Glomerular endothelial cell (primary cell): ENCODE measurements at regions not wholly inside any gene's neighbourhood (a gene's known extent, or its start where the extent isn't known, plus 50 kb on each side); places are given as distances from the start of the nearest gene placed in this dataset.
"Not testable (repeated sequence)": the region's sequence is repeated elsewhere in the genome, so short reads cannot be mapped to it uniquely, and the experiment has no call there.

Experiments used
- DNase-seq: peaks from one replicate; pipeline ENCODE4 v3.0.0-alpha.2; 2011; ENCODE audit warnings: low read depth, low spot score; ENCODE audit errors: extremely low read depth

DNA sequence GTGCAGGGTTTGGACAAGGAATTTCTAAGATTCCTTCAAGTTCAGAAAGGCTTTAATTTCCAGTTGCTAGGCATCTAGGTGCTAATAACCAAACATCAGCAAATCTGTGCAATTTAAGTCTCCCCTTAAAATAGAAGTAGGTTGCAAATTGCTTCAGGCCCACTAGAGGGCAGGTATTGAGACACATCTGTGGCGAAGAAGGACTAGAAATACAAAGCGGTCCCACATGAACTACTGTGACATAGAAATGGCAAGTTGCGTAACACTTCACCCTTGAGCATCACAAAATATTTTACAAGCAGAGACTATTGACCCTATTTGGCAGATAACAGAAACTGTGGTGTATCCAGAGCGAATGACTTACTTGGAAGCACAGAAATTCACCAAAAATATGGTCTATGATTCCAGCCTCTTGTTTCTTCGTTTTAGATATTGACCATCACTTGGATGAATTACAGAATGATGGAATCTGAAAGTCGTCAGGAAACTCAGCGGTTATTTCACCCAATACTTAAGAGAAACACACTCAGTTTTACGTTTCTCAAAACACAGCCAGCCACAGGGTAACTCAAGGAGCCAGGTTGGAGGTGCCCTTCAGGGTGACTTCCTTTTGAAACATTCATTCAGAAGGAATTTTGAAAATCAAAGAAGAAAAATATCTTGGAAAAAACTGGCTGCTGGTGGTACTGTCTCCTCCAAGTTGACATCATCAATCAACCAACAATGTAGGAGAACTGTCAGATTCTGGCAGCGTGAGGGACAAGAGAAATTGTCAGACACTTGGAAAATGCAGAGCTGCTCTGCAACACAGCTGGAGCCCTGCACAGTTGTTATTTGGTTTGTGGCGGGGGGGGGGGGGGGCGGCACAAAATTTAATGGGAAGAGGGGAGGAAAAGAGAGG lies 256.3 kb upstream of the MINDY3 start:
- no peak for DNase-seq

DNA sequence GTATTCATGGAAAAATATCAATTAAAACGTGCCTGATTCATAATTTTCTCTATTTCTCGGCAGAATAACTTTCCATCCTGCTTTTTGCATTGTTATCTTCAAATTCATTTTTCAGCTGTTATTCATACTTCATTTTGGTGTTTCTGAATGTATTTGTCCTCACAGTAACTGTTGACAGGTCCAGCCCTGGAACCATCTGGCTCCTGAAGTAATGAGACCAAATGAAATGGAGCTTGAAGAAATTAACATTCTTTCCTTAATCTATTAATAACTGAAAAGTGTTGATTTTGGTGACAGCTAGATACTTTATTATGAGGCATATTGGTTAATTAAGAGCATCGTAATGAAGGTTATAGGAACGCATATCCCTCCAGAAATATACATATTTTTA lies 257.0 kb upstream of the MINDY3 start:
- no peak for DNase-seq

DNA sequence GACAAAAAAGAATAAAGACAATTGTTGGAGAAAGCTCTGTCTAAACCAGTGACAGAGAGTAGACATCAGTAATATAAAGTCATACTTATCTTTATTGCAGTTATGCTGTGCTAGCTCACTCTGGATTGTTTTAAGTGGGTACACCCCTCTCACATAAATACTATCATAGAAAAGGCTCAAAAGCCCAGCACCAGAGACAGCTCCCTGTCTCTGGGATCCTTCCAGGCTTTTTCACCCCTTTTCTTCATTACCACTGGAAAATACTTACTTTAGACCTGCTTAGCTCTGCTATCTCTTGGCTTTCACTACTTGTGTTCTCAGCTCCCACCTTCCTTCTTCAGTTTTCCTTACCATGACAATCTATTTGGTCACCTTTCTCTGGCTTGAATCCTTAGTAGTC lies 259.1 kb upstream of the MINDY3 start:
- no peak for DNase-seq

DNA sequence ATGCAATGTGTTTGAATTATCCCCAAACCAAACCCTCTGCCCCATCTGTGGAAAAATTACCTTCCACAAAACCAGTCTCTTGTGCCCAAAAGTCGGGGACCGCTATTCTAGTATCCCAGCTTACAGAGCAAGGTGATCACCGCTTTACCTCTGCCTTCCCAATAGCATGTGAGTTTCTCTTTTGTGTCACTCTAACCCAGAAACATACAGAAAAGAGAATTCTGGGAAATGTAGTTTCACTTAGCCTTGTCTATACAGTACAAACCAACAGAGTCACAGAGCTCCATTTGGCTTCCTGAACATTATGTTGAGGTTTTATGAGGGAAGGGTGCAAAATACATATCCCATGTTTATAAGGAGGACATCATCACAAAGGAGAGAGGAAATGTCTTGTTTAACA lies 260.3 kb upstream of the MINDY3 start:
- DNase-seq = no peak

DNA sequence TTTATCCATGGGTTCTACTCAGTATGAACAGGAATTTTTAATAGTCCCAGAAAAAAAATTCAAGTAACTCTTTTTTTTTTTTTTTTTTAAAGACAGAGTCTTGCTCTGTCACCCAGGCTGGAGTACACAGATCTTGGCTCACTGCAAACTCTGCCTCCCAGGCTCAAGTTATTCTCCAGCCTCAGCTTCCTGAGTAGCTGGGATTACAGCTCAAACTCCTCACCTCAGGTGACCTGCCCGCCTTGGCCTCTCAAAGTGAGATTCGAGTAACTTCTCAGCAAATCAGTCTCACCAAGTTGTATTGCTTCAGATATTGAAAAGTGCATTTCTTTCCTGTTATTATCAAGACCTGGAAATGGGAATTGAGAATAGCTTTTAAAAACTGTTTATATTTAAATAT lies 281.2 kb upstream of the MINDY3 start:
- DNase-seq = no peak

DNA sequence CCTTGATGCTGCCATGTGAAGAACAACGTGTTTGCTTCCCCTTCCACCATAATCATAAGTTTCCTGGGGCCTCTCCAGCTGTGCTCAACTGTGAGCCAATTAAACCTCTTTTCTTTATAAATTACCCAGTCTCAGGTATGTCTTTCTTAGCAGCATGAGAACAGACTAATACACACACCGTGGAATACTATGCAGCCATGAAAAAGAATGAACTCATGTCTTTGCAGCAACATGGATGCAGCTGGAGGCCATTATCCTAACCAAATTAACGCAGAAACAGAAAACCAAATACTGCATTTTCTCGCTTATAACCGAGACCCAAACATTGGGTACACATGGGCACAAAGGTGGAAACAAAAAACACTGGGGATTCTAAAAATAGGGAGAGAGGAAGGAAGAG lies 286.7 kb upstream of the MINDY3 start:
- no peak for DNase-seq

DNA sequence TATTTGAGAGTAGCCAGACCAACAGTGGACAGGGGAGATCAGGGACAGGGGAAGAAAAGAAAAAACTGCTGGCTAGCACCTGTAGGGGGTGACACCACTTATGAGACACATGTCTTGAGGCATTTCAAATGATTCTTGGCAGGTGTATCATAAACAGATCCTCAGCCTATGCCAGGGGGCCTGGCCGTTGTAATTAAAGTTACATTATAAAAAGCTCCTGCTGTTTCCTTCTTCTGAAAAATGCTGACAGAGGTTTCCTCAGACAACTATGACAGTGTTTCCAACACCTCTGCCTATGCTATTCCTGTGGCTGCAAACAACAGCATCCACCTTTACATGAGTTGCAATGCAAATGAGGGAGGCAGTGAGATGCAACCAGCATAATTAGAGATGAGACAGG lies 281.0 kb upstream of the PTER start:
- no peak for DNase-seq

DNA sequence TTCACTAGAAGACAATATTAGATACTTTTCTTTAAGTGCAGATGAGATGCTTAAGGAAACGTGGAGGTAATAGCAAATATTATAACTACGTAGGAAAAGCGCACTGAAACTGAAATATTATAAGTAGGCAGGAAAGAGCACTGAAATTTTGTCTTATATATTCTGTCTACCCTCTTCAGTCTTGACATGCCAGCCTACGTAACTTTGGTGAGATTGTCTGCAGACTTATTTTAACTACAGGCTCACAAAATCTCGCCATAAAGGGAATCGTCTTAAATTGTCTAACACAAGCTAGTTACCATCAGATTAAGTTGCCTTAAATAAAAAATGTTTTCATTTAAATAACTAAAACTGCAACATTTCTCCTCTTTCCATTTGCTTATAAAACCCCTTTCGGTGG lies 280.1 kb upstream of the PTER start:
- DNase-seq = no peak

DNA sequence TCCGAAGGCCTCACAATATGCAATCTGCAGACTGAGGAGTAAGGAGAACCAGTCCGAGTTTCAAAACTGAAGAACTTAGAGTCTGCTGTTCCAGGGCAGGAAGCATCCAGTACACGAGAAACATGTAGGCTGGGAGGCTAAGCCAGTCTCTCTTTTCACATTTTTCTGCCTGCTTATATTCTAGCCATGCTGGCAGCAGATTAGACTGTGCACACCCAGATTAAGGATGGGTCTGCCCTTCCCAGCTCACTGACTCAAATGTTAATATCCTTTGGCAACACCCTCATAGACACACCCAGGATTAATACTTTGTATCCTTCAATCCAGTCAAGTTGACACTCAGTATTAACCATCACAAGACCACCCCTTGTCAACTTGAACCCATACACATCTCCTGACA lies 271.7 kb upstream of the PTER start:
- not testable (repeated sequence) for DNase-seq

DNA sequence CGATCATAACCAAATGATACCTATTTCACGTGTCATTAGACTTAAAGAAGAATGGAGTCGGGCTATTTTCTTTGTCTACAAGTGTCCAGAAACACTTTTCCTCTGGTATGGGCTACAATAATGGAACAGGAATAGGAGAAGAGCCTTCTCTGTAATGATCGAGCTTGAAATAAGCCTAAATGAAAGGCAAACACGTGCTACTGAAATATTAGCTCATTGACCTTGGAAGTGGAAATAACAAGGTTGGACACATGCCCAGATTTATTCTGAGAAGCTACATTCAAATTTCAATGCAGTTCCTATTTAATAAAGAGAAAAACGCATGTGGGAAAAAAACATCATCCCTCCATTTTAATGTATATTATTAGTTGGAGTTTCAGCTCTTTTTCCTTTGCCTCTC lies 254.7 kb upstream of the PTER start:
- DNase-seq = no peak

DNA sequence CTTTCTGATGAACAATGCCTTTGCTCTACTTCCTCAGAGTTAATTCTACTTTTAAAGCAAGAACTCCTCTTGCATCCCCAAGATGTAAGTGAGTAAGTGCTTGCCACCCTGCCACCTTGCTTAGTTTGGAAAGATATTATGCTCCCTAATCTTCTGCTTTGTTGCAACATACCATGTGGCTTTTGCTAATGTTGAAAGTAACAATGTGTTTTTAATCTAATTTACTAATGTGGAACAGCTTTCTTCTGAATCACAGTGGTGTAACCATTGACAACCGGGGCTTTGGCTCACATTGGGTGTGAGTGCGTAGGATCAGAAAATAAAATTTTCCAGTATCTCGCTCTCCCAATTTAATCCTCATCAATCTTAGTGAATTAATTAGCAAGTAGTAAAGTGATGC lies 254.1 kb upstream of the PTER start:
- DNase-seq = no peak

DNA sequence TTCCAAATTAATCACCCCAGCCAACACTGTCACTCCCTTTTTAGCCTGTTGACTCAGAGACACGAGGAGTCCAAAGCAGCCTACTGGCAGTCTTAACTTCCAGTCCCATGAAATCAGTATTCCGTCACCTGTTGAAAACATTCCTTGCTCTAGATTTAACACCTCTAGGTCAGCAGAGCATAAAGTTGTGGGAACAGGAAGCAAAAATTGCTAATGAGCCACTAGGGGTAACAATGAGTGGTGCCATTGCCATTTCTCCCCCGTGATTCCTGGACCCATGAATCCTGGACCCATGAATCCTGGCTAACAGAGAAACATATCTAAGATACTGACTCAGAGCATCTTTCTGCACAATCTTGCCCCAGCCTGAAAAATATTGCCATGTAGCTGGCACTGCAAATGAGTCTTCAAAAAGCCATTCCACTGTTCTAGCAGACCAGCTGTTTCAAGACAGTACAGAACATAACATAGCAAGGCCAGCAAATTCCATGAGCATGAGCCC lies 252.7 kb upstream of the PTER start:
- DNase-seq = no peak

DNA sequence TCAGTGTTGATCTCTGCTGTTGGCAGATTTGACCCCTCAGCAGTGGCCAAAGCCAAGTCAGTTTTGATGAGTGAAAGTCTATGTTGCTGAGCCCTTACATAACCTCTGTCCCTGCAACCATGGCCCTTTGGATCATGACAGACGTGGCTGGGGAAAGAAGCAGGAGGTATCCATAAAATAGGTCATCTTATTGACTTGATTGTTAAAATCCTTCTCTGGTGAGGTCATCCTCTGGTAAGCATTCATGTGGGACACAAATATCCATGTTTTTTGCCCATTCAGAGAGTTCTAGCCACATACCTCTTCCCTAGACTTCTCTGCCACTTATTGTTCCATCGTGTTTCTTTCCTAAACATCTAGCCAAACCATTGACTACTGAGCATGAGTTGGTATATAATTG lies 251.9 kb upstream of the PTER start:
- DNase-seq = no peak

DNA sequence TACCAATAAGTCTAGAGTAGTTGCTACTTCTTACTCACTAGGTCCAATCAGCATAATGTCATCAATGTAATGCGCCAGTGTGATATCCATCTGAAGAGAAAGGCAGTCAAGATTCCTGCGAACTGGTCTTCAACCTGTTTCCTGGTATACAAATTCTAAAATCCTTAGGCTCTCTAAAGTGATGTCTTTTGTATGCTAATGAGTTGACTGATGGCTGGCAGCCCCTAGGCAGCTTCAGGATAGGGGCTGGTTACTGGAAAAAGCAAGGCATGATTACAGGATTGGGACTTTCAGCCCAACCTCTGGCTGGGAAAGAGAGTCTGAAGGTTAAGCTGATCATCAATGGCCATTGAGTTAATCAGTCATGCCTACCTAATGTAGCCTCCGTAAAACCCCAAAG lies 250.2 kb upstream of the PTER start:
- no peak for DNase-seq

DNA sequence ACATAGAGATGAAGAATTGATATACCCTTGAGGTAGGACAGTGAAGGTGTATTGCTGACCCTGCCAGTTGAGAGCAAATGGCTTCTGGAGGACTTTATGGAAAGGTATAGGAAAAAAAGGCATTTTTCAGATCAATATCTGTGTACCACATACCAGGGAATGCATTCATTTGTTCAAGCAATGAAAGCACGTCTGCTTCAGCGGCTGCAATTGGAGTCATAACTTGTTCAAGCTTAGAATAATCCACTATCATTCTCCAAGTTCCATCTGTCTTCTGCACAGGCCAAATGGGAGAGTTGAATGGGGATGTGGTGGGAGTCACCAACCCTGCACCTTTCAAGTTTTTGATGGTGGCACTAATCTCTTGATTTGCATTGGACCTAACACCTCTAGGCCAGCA lies 249.6 kb upstream of the PTER start:
- no peak for DNase-seq

DNA sequence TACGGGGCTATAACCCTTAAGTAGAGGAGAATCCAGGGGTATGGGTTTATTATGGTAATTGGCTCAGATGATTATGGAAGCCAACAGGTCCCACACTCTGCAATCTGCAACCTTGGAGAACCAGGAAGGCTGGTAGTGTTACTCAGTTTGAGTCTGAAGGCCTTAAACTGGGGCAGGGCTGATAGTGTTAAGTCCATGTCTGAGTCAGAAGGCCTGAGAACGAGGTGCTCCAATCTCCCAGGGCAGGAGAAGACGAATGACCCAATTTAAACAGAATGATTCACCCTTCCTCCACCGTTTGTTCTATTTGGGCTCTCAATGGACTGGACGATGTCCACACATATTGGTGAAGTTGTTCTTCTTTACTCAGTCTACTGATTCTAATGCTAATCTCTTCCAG lies 244.5 kb upstream of the PTER start:
- DNase-seq = no peak

DNA sequence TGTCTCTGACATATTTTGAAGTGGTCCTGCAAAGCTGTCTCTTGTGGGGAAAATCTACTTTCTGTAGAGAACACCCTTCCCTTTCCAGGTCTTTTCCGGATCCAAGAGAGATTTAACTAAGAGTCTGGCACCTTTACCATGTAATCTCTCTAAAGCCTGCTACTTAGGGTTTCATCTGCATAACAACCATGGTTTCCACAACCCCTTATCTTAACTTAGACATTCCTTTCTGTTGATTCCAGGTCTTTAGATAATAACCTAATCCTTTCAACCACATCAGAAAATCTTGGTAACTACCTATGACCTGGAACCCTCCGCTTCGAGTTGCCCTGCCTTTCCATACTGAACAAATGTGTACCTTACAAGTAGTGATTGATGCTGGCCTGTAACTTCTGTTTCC lies 243.6 kb upstream of the PTER start:
- DNase-seq = no peak

DNA sequence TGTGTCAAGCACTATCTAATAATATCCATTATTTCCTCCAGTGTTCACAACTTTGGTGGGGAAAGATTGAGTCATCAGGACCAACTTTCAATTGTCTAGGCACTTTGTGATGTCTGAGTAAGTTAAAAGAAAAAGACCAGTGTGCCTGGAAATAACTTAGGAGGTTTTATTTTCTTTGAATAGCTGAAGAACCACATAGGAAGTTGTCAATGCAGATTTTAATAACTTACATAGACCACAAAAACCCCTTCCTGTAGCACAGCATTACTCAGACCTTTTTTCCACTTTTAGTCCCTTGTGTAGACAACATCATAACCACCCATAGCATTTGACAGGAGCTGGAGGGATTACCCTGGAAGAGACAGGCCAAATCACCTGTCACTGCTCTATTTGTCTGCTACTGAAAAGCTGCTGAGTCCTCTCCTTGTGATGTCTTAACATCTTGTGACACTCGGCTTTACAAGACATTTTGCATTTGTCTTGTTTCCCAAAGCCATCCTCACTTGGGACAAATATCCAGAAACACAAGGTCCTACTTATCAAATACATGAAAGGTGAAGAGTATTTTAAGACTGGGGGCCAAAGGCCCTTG lies 241.5 kb upstream of the PTER start:
- no peak for DNase-seq

DNA sequence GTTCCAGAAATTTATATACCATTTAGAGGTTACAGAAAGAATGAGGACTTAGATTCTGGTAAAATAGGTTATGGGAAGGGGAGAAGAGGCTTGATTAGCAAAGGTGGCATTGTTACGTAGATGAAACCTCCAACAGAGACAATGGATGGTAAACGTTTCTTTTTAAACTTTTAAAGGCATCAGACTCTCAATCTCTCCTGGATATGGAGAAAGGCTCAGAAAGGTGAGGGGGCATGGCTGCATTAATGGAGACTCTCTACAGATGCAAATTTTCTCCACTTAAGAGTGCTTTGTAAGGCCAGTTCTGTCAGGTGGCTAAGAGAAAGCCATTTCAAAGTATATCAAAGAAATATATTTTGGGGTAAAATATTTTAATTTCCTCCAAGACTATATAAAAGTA lies 240.9 kb upstream of the PTER start:
- no peak for DNase-seq

DNA sequence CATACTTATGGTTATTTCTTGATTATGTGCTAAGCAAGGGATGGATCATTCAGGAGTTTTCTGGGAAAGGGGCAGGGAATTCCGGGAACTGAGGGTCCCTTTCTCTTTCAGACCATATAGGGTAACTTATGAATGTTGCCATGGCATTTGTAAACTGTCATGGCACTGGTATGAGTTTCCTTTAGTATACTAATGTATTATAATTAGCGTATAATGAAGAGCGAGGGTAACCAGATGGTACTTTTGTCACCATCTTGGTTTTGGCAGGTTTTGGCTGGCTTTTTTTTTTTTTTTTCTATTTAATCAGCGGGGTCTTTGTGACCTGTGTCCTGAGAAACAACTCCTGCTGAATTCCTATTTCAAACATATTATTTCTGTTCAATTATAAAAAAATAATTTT lies 237.6 kb upstream of the PTER start:
- DNase-seq = no peak

DNA sequence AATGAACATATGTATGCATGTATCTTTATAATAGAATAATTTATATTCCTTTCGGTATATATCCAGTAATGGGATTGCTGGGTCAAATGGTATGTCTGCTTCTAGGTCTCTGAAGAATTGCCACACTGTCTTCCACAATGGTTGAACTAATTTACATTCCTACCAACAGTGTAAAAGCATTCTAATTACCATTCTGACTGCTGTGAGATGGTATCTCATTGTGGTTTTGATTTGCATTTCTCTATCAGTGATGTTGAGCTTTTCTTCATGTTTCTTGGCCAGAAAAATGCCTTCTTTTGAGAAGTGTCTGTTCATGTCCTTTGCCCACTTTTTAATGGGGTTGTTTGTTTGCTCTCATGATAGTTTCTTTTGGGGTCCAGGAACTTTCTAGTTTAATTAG lies 213.2 kb upstream of the PTER start:
- not testable (repeated sequence) for DNase-seq

DNA sequence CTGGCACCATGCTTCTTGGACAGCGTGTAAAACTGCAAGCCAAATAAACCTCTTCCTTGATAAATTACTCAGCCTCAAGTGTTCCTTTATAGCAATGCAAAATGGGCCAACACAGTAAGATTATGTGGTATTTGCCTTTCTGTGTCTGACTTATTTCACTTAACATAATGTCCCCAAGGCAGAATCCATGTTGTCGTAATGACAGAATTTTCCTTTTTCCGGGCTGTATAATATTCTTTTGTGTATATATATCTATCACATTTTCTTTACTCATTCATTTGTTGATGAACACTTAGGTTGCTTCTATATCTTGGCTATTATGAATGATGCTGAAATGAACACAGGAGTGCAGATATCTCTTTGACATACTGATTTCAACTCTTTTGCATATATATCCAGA lies 209.1 kb upstream of the PTER start:
- DNase-seq = no peak
